Gastroesophageal sphincter (tissue), 4 donors: ENCODE measurements at regions not wholly inside any gene's neighbourhood (a gene's known extent, or its start where the extent isn't known, plus 50 kb on each side); places are given as distances from the start of the nearest gene placed in this dataset.
"Not testable (repeated sequence)": the region's sequence is repeated elsewhere in the genome, so short reads cannot be mapped to it uniquely, and the experiment has no call there.

Experiments used
- ATAC-seq: fragments of 150-250 bp; one replicate; pipeline ENCODE4 v1.9.1; 2016; ENCODE audit warnings: mild to moderate bottlenecking, moderate library complexity
- H3K27ac ChIP-seq, 4 donors: fragments of 200-600 bp; sonication (generic) in 3 of 4; 1 replicate in 3 of 4; 2 replicates in 1 of 4; pipeline ENCODE4 v1.5.1; 2016 to 2019
- H3K27me3 ChIP-seq: fragments of 200-600 bp; sonication (generic); one replicate; pipeline ENCODE4 v1.5.1; 2019
- H3K36me3 ChIP-seq, 2 donors: fragments of 200-600 bp; sonication (generic); one replicate each; pipeline ENCODE4 v1.5.1; 2019; ENCODE audit warnings: control low read depth in 1 of 2
- H3K4me1 ChIP-seq, 3 donors: fragments of 200-600 bp; sonication (generic); 1 replicate in 2 of 3; 2 replicates in 1 of 3; pipeline ENCODE4 v1.5.1; 2016 to 2019; ENCODE audit warnings: control low read depth in 2 of 3
- H3K4me3 ChIP-seq, 2 donors: fragments of 200-600 bp; sonication (generic); one replicate each; pipeline ENCODE4 v1.5.1; 2019; ENCODE audit warnings: mild to moderate bottlenecking in 1 of 2, moderate library complexity in 1 of 2
- H3K9me3 ChIP-seq, 3 donors: fragments of 200-600 bp; sonication (generic); one replicate each; pipeline ENCODE4 v1.5.1; 2017 to 2019; ENCODE audit warnings: control low read depth in 2 of 3
- EP300 ChIP-seq: sonication (generic); formaldehyde crosslinking; IDR thresholded peaks from one replicate; pipeline ENCODE4 v1.6.1; 2017; ENCODE audit warnings: antibody characterized with exemption, mild to moderate bottlenecking
- POLR2A ChIP-seq, 2 donors: fragments of 450-650 bp; IDR thresholded peaks; one replicate each; pipeline ENCODE4 v1.6.1; 2017; ENCODE audit warnings: antibody characterized with exemption in 2 of 2, mild to moderate bottlenecking in 2 of 2, moderate library complexity in 1 of 2
- POLR2AphosphoS5 ChIP-seq: sonication (generic); formaldehyde crosslinking; IDR thresholded peaks from one replicate; pipeline ENCODE4 v1.6.1; 2017; ENCODE audit warnings: antibody characterized with exemption
- WGBS, 2 donors: methylation state at CpG; one replicate each; pipeline ENCODE4 v1.1.5; 2018; ENCODE audit warnings: low coverage in 1 of 2; 5-methylcytosine and 5-hydroxymethylcytosine counted together
- TF ChIP-seq, protein P1 (sequence below), 4 experiments: fragments of 200-600 bp in 2 of 4; fragments of 450-650 bp in 2 of 4; sonication (generic) in 1 of 4; IDR thresholded peaks; one replicate each; pipeline ENCODE4 v1.5.1; 2017 to 2019; ENCODE audit warnings: antibody characterized with exemption in 4 of 4, mild to moderate bottlenecking in 2 of 4, moderate library complexity in 2 of 4

DNA sequence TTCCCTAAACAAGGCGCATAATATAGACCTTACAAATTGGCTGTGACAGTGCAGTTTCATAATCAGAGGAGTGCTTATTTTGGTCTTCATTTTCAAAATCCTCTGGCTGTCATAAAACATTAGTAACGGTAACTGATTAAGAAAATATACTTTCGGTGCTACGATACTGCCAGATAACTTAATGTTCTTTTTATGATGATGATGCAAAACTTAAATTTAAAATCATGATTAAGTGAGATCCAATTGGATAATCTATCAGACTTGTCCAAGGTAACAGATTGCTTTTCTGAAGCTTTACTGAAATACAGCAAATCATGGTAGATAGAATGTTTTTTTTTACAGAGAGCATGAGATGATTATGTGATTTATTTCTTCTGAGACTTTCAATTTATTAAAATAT lies 364.2 kb upstream of the CNTN3 start:
- ATAC-seq = no peak
- no peaks in the 10 kb centered on the region for H3K27me3 ChIP-seq
- no peaks in the 10 kb centered on the region for H3K36me3 ChIP-seq
- no peak overlapping the region for H3K4me3 ChIP-seq
- 68 to 85% methylated on average over 4 of the region's 4 CpGs for WGBS, 2 donors
- TF ChIP-seq POLR2A (IDR thresholded peaks at IDR 0.05) (no peak), POLR2AphosphoS5 (no peak)
- H3K4me1 ChIP-seq = no peaks in the 10 kb centered on the region
- H3K9me3 ChIP-seq = no peaks in the 10 kb centered on the region
- H3K27ac ChIP-seq = no peak overlapping the region

DNA sequence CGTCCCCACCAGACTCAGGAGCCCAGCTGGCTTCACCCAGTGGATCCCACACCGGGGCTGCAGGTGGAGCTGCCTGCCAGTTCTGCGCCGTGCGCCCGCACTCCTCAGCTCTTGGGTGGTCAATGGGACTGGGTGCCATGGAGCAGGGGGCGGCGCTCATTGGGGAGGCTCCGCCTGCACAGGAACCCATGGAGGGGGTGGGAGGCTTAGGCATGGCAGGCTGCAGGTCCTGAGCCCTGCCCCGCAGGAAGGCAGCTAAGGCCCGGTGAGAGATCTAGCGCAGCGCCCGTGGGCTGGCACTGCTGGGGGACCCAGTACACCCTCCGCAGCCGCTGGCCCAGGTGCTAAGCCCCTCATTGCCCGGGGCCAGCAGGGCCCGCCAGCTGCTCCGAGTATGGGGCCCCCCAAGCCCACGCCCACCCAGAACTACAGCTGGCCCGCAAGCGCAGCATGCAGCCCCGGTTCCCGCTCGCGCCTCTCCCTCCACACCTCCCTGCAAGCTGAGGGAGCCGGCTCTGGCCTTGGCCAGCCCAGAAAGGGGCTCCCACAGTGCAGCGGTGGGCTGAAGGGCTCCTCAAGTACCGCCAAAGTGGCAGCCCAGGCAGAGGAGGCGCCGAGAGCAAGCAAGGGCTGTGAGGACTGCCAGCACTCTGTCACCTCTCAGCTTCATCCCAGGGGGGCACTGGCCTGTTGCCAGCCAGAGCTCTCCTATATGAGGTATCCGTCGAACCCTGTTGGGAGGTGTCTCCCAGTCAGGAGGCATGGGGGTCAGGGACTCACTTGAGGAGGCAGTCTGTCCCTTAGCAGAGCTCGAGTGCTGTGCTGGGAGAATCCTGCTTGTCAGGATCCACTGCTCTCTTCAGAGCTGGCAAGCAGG lies 370.8 kb upstream of the CNTN3 start:
- H3K36me3 ChIP-seq, ATAC-seq: not testable (repeated sequence)
- 95% methylated on average over 4 of the region's 34 CpGs; no CpG with 5 or more reads in 1 of the 2 donors for WGBS, 2 donors

DNA sequence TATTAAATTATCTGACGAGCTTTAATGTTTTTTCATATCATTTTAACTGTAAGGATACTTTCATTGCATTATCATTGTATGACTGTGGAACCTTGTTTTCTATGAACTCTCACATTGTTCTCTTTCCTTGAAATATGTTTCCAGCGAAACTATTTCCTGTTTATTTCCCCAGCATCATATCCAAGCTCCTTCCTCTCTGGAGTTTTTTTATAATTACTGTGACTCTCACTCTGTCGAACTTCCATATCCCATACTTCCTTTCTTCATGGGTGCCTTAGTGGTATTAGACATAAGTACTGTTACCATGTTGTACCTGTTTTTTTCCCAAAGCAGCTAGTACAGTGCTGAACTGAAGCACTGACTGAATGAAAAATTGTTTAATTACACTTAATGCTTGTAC lies 373.6 kb upstream of the CNTN3 start:
- Histone ChIP-seq H3K36me3 (no peaks in the 10 kb centered on the region), H3K4me1 (no peaks in the 10 kb centered on the region), H3K4me3 (no peak overlapping the region), H3K27me3 (no peaks in the 10 kb centered on the region), H3K9me3 (no peaks in the 10 kb centered on the region), H3K27ac (no peak overlapping the region)
- WGBS, 2 donors = 45 to 62% methylated on average over 3 of the region's 3 CpGs
- TF ChIP-seq POLR2A (IDR thresholded peaks at IDR 0.05) (no peak), EP300 (no peak), POLR2AphosphoS5 (no peak)
- TF ChIP-seq, protein P1, sequence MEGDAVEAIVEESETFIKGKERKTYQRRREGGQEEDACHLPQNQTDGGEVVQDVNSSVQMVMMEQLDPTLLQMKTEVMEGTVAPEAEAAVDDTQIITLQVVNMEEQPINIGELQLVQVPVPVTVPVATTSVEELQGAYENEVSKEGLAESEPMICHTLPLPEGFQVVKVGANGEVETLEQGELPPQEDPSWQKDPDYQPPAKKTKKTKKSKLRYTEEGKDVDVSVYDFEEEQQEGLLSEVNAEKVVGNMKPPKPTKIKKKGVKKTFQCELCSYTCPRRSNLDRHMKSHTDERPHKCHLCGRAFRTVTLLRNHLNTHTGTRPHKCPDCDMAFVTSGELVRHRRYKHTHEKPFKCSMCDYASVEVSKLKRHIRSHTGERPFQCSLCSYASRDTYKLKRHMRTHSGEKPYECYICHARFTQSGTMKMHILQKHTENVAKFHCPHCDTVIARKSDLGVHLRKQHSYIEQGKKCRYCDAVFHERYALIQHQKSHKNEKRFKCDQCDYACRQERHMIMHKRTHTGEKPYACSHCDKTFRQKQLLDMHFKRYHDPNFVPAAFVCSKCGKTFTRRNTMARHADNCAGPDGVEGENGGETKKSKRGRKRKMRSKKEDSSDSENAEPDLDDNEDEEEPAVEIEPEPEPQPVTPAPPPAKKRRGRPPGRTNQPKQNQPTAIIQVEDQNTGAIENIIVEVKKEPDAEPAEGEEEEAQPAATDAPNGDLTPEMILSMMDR (IDR thresholded peaks at IDR 0.05) = no peak
- no peak for ATAC-seq

More for the DNA sequence above, 370.8 kb upstream of the CNTN3 start:
- H3K9me3 ChIP-seq, H3K4me3 ChIP-seq, H3K4me1 ChIP-seq, H3K27ac ChIP-seq, H3K27me3 ChIP-seq: not testable (repeated sequence)

DNA sequence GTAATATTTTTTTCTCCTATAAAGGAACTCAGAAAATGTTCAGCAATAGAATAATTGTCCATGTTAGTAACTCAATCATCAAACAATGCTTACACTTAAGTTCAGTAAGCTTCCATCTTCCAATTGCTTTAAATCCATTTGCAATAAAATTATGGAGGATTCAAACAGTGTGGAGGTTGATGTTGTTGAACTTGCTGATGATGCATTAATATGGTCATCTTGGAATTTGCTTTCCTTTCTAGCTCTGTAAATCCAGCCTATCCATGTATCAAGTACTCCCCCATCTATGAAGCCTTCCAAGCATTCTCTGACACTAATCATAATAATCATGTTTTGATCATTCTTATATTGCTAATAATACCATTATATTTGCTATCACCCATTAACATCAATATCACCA lies 378.4 kb upstream of the CNTN3 start:
- Histone ChIP-seq H3K27me3 (no peaks in the 10 kb centered on the region), H3K4me3 (no peak overlapping the region), H3K36me3 (no peaks in the 10 kb centered on the region), H3K27ac (no peak overlapping the region), H3K9me3 (no peaks in the 10 kb centered on the region), H3K4me1 (no peaks in the 10 kb centered on the region)
- no peak for ATAC-seq
- TF ChIP-seq EP300 (no peak), POLR2A (IDR thresholded peaks at IDR 0.05) (no peak), POLR2AphosphoS5 (no peak)
- TF ChIP-seq, protein P1 (IDR thresholded peaks at IDR 0.05) = no peak

DNA sequence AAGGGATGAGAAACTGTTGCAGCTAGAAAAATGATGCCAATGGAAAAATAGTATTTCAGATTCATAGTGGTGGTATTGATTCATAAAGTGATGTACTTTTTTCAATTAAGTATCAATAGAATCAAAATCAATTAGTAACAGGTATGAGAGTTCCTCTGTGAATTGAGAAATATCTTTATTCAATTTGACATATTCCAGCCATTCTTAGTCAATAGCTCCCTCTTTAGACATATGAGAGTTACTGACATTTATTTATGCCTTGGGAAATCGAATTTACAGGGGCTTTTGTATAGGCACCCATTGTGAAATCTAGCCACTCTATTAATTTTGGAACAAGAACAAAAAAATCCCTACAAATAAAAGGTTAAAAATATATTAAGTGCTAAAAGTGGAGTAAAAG lies 386.9 kb upstream of the CNTN3 start:
- H3K36me3 ChIP-seq = no peaks in the 10 kb centered on the region
- H3K9me3 ChIP-seq = no peaks in the 10 kb centered on the region
- TF ChIP-seq POLR2AphosphoS5 = no peak
- TF ChIP-seq, protein P1 (IDR thresholded peaks at IDR 0.05) = no peak
- TF ChIP-seq POLR2A (IDR thresholded peaks at IDR 0.05) = no peak
- TF ChIP-seq EP300 = no peak
- H3K4me3 ChIP-seq = no peak overlapping the region
- no peaks in the 10 kb centered on the region for H3K27me3 ChIP-seq
- H3K27ac ChIP-seq = no peak overlapping the region
- WGBS, 2 donors = 4 to 7% methylated on average over 1 of the region's 1 CpG
- no peak for ATAC-seq
- H3K4me1 ChIP-seq = no peaks in the 10 kb centered on the region

DNA sequence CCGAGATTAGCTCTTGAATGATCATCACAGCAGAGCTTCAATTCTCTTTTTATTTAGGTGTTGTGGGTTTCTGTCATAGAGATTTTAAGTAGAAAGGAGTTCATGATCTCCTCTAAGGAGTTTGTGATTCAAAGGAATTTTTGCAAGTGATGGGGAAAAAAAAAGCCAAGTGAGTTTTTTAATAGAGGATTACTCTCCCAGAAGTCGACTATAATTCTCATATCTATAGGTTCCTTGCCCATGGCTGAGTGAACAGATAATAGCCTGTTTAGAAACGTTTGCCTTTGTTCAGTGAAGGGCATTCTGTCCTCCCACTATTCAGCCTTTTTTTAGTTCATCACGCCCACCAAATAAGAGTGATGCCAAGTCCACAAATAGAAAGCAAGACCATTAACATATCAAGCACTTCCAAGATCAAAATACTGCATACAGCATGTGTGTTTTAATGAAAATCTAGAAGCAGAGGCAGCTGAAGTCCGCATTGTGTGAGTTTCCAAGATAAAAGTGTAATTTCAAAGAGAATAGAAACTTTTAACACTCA lies 398.4 kb upstream of the CNTN3 start:
- 50 to 53% methylated on average over 5 of the region's 5 CpGs for WGBS, 2 donors
- H3K27ac ChIP-seq = no peak overlapping the region
- ATAC-seq = no peak
- H3K27me3 ChIP-seq = no peaks in the 10 kb centered on the region
- no peak for TF ChIP-seq POLR2AphosphoS5
- no peak for TF ChIP-seq POLR2A (IDR thresholded peaks at IDR 0.05)
- TF ChIP-seq, protein P1 (IDR thresholded peaks at IDR 0.05) = no peak
- TF ChIP-seq EP300 = no peak
- no peaks in the 10 kb centered on the region for H3K36me3 ChIP-seq
- H3K4me3 ChIP-seq = no peak overlapping the region
- H3K4me1 ChIP-seq = peaks cover 0 to 5% (median 0%) of the 10 kb centered on the region in 3 donors
- no peaks in the 10 kb centered on the region for H3K9me3 ChIP-seq
